ENCODE measurements at regions not wholly inside any gene's neighbourhood (a gene's known extent, or its start where the extent isn't known, plus 50 kb on each side); places are given as distances from the start of the nearest gene placed in this dataset.

- no peak for DNase-seq
Measured at GRCh38 chr12:88985011-88985410, 367.3 kb downstream of the DUSP6 start.

GRCh38 chr12:88982694-88983093 is 369.6 kb downstream of the DUSP6 start:
- no peak for DNase-seq

- no peak for DNase-seq
Measured at GRCh38 chr12:88977115-88977514, 375.2 kb downstream of the DUSP6 start.

- no peak for DNase-seq
Measured at GRCh38 chr12:88973998-88974397, 378.3 kb downstream of the DUSP6 start.

- DNase-seq, result no peak
Measured at GRCh38 chr12:88970740-88971139, 381.6 kb downstream of the DUSP6 start.

- DNase-seq, result no peak
Measured at GRCh38 chr12:88969127-88969526, 383.2 kb downstream of the DUSP6 start.

GRCh38 chr12:88960213-88960878 is 380.1 kb upstream of the KITLG start:
- no peak for DNase-seq

- DNase-seq, result no peak
Measured at GRCh38 chr12:88958946-88959345, 378.7 kb upstream of the KITLG start.

- no peak for DNase-seq
Measured at GRCh38 chr12:88958153-88958552, 377.9 kb upstream of the KITLG start.

GRCh38 chr12:88957358-88957757 is 377.1 kb upstream of the KITLG start:
- DNase-seq, result no peak

GRCh38 chr12:88955531-88955930 is 375.3 kb upstream of the KITLG start:
- no peak for DNase-seq

- DNase-seq, result no peak
Measured at GRCh38 chr12:88953029-88953586, 372.8 kb upstream of the KITLG start.

GRCh38 chr12:88952562-88952942 is 372.3 kb upstream of the KITLG start:
- no peak for DNase-seq

- DNase-seq, result no peak
Measured at GRCh38 chr12:88951860-88952561, 371.7 kb upstream of the KITLG start.

- no peak for DNase-seq
Measured at GRCh38 chr12:88951177-88951576, 370.9 kb upstream of the KITLG start.

GRCh38 chr12:88947486-88948043 is 367.3 kb upstream of the KITLG start:
- DNase-seq, result no peak

- DNase-seq, result no peak
Measured at GRCh38 chr12:88946372-88946997, 366.2 kb upstream of the KITLG start.

- no peak for DNase-seq
Measured at GRCh38 chr12:88945051-88945732, 364.9 kb upstream of the KITLG start.

- DNase-seq, result no peak
Measured at GRCh38 chr12:88944397-88944796, 364.1 kb upstream of the KITLG start.

GRCh38 chr12:88940854-88941253 is 360.6 kb upstream of the KITLG start:
- DNase-seq, result no peak

- DNase-seq, result no peak
Measured at GRCh38 chr12:88935856-88936255, 355.6 kb upstream of the KITLG start.

GRCh38 chr12:88934163-88934747 is 354.0 kb upstream of the KITLG start:
- DNase-seq, result no peak

GRCh38 chr12:88932457-88932856 is 352.2 kb upstream of the KITLG start:
- DNase-seq, result no peak

Data from CD4-positive, alpha-beta T cell treated with Interleukin-15 for 1 hour (primary cell).